ELR (cell line): ENCODE measurements at regions not wholly inside any gene's neighbourhood (a gene's known extent, or its start where the extent isn't known, plus 50 kb on each side); places are given as distances from the start of the nearest gene placed in this dataset.

Experiments used
- DNase-seq: peaks from one replicate; pipeline ENCODE4 v3.0.0-alpha.2; 2015; ENCODE audit warnings: low read depth

- no peak for DNase-seq
Measured at GRCh38 chr16:73306901-73307413, 259.0 kb upstream of the ZFHX3 start.

- no peak for DNase-seq
Measured at GRCh38 chr16:73304008-73304774, 256.3 kb upstream of the ZFHX3 start.

- DNase-seq = no peak
Measured at GRCh38 chr16:73302942-73303341, 255.0 kb upstream of the ZFHX3 start.

- DNase-seq = no peak
Measured at GRCh38 chr16:73301984-73302383, 254.1 kb upstream of the ZFHX3 start.

GRCh38 chr16:73299346-73299745 is 251.4 kb upstream of the ZFHX3 start:
- no peak for DNase-seq

- DNase-seq = peak; percentile 33
Measured at GRCh38 chr16:73298562-73298961, 250.6 kb upstream of the ZFHX3 start.

GRCh38 chr16:73290258-73290657 is 242.3 kb upstream of the ZFHX3 start:
- no peak for DNase-seq

GRCh38 chr16:73289232-73289631 is 241.3 kb upstream of the ZFHX3 start:
- DNase-seq = no peak

- DNase-seq = no peak
Measured at GRCh38 chr16:73288520-73288919, 240.6 kb upstream of the ZFHX3 start.

- no peak for DNase-seq
Measured at GRCh38 chr16:73287859-73288405, 240.0 kb upstream of the ZFHX3 start.

GRCh38 chr16:73286346-73287267 is 238.7 kb upstream of the ZFHX3 start:
- no peak for DNase-seq

GRCh38 chr16:73285436-73286201 is 237.7 kb upstream of the ZFHX3 start:
- no peak for DNase-seq

- DNase-seq = peak; percentile 19
Measured at GRCh38 chr16:73280388-73280787, 232.5 kb upstream of the ZFHX3 start.

GRCh38 chr16:73279451-73279850 is 231.5 kb upstream of the ZFHX3 start:
- DNase-seq = no peak

GRCh38 chr16:73277071-73277470 is 229.1 kb upstream of the ZFHX3 start:
- DNase-seq = no peak

GRCh38 chr16:73275448-73275847 is 227.5 kb upstream of the ZFHX3 start:
- DNase-seq = no peak

- no peak for DNase-seq
Measured at GRCh38 chr16:73275024-73275423, 227.1 kb upstream of the ZFHX3 start.

- DNase-seq = no peak
Measured at GRCh38 chr16:73274140-73274539, 226.2 kb upstream of the ZFHX3 start.

- peak; percentile 13 for DNase-seq
Measured at GRCh38 chr16:73268366-73268993, 220.6 kb upstream of the ZFHX3 start.

- no peak for DNase-seq
Measured at GRCh38 chr16:73265935-73266334, 218.0 kb upstream of the ZFHX3 start.

GRCh38 chr16:73265124-73265837 is 217.4 kb upstream of the ZFHX3 start:
- DNase-seq = no peak
